Hematopoietic multipotent progenitor cell treated with erythropoietin and hydrocortisone succinate and interleukin-3 and kit ligand, for 4 days (in vitro differentiated cells): ENCODE measurements at regions not wholly inside any gene's neighbourhood (a gene's known extent, or its start where the extent isn't known, plus 50 kb on each side); places are given as distances from the start of the nearest gene placed in this dataset.

Source experiments
- DNase-seq: peaks from one replicate; pipeline ENCODE4 v3.0.0-alpha.2; 2015

DNA sequence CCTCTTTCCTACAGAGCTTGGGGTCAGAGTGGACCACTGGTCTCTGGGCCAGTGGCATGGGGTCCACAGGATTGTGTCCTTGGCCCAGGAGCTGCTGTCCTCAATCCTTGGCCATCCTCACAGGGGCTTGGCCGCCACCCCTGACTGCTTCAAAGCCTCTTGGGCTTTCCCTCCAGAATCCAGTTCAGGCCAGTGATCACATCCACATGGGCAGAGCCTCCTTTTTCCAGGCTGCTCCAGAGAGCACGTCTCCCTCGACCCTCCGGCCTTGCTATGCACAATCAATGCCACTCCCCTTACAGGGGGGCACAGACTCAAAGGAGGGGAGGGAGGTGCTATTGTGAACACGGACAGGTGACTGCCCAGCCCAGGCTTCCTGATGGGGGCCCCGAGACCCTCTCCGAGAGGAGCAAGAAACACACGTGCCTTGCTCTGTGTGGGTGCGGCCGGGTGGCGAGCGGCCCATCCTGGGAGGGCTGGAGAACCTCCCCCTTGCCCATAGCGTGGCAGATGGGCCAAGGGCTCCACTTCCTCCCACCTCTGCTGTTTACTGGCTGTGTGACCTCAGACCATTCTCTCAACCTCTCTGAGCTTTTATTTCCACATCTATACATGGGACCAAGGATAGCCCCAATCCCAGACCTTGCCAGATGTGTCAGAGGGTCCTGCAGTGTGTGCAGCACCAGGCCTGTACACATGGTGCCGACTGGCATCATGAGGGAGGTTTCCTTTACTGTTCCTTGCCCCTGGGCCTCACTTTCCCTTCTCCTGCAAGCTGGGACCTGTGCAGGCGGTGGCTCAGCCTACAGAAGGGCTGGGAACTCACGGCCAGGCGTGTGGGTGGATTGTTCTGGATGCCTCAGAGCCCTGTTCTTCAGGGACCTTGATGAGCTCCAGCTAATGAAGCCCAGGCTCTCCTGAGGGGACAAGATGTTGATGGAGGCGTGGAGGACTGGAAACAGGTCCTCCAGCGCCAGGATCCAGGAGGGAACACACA is 229.0 kb upstream of the GSE1 start:
- DNase-seq, result no peak

DNA sequence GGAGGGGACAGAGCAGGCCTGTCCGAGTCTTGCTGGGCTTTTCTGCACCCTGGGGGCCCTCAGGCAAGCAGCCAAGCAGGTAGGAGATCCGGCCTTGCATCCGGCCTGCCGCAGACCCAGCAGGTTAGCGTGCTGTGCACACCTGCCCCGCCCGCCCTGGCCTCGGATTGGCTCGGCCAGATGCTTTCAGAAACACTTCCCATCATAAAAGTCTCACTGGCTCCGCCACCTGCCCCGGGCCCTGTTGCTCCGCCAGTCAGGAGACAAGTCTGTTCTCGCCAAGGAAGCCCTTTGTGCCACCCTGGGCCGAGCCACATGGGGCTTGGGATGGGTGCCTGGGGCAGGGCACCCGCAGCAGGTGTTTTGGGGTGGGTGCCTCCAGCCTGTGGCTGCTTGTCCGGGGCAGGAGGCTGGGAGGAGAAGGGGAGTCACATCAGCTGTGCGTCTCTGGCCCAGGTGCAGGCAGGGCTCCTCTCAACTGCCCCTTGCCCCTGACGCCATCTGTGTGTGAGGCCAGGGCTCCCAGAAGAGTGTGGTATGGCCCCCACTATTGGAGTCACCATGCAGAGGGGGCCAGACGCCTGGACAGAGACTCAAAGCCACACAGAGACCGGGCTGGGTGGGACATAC is 228.2 kb upstream of the GSE1 start:
- DNase-seq, result no peak

- peak; percentile 64 for DNase-seq
These were observed 227.4 kb upstream of the GSE1 start for GRCh38 chr16:85385463-85386331.

- no peak for DNase-seq
These were observed 226.5 kb upstream of the GSE1 start for GRCh38 chr16:85386467-85387170.

GRCh38 chr16:85387171-85387507 is 226.0 kb upstream of the GSE1 start:
- no peak for DNase-seq

DNA sequence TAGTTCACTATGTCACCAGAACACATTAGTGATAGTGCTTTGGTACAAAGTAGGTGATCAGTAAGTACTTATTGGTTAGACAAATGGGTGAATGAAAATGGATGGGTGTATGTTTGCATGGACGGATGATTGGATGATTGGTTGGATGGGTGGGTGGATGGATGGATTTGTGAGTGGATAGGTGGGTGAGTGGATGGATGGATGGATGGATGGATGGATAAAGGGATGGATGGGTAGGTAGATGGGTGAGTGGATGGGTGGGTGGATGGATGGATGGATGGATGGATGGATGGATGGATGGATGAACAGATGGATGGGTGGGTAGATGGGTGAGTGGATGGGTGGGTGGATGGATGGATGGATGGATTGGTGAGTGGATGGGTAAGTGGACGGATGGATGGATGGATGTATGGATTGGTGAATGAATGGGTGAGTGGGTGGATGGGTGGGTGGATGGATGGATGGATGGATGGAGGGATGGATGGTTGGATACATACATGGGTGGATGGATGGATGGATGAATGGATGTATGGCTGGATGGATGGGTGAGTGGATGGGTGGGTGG is 225.3 kb upstream of the GSE1 start:
- DNase-seq, result no peak

DNA sequence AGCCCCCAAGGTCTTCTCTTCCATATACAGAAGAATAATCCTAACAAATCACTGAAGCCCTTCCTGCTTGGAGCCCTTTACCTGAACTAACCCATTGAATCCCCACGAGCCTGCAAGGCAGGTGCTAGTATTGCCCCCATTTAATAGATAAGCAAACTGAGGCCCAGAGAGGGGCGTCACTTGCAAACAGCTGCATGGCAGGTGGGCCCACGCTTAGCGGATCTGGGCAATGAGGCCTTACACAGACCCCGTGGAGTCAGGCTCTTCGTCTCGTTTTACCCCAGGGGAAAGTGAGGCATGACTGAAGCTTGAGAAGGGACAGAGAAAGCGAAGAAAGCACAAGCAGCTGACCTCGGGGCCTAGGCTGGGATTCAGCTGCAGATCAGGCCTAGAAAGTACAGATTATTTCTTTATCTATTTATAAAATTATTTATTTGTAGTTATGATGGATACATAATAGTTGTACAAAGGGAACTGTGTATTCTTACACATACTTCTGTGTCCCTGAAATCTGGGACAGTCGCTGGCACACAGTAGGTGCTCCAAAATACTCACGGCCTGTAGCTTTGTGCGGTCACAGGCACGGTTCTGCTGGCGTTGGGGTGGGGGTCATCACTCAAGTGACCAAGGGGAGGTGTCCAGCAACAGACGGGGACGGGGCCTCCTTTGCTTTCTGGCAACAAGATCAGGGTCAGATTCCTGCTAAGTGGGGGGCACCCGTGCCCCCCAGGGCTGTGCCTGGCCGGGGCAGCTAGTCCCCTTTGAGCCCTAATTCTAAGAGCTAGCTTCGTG is 223.2 kb upstream of the GSE1 start:
- DNase-seq, result no peak

DNA sequence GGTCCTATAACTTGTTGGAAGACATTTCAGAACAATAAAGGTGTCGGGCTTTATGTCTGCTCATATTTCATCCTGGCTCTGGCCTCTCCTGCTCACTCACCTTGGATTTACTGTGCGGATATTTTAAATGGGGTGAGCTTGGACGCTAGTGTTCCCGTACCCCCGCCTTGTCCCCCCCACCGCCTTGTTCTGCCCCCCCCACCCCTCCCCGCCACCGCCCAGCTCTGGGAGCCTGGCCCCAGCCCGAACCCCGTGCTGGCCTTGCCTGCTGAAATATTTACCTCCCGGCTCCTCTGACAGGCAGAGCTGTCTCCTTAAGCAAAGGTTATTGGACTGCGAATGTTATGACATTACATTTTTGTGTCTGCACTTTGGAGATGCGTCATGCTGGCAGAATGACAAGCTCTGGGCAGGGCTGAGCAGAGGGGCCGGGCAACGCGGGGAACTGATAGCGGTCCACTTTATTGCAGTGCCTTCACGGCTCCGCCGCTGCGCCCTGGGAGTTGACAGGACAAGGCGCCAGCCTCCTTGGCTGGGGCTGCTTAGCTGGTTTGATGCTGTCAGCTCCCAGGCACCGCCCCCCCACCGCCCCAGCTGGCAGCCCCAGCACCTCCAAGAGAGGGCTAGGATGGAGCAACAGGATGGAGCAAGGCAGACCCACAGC is 222.5 kb upstream of the GSE1 start:
- DNase-seq, result peak; percentile 96

GRCh38 chr16:85391175-85391707 is 221.9 kb upstream of the GSE1 start:
- DNase-seq, result no peak

GRCh38 chr16:85391769-85392583 is 221.1 kb upstream of the GSE1 start:
- no peak for DNase-seq

DNA sequence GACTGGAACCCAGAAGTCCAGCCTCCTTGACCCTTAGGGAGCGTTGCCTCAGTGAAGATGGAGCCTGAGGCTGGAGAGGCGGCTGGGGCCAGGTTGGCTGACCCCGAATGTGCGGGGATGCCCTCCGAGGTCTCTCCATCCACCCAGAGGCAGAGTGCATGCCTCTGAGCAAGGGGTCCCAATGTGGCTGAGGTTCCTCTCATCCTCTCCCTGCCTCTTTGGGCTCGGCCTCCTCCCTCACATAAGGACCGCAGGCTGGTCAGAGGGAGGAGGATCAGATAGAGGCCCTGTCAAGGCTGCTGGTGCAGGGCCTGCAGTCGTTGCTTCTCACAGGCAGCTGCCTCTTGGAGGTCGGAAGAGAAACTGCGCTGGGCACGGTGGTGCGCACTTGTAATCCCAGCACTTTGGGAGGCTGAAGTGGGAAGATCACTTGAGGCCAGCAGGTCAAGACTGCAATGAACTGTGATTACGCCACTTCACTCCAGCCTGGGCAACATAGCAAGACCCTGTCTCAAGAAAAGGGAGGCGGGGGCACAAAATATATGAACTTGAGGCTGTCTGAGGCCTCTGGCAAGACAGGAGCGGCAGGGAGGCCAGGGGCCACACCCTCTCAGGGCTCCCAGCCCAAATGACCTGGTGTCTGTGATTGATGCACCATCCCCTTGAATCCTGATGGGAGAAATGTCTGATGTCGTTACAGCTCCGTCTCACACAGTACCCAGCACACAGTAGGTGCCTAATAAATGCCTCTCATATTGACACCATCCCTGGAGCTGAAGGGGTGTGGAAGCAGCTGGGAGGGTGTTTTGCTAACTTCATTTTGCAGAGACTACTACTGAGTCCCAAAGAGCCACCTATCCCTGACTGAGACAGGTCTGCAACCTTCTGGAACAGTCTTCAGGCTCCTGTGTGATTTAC is 220.1 kb upstream of the GSE1 start:
- peak; percentile 33 for DNase-seq

GRCh38 chr16:85393674-85394451 is 219.3 kb upstream of the GSE1 start:
- DNase-seq, result peak; percentile 85

DNA sequence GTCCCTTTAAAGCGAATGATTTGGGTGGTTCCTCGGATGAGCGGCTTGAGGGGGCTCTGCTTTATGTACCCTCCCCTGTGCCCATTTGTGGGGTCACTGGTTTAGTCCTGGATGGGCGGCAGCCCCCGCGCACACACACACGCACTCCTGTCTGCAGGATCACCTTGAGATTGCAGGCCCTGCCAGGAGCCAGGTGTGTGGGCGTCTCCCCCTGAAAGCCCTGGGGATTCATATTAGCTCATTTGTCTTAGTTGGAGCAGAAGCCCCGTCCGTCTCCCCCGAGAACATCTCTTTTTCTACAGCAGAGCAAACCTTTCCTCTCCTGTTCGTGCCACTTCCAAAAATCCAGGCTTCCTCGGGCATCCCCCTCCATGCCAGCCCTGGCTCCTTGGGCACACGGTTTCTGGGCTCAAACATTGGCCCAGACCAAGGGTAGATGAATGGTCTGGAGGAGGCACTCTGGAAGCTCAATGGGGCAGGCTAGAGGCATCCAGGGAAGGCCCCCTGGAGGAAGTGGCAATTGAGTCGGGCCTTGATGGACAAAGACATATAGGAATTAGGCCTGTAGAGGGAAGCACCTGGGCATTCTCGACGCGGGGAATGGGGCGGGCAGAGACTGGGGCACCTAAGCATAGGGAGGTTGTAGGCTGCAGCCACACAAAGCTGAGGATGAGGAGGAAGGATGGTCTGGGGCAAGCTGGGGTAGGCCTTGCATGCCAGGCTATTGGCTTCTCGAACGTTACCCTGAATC is 218.5 kb upstream of the GSE1 start:
- DNase-seq, result peak; percentile 1

DNA sequence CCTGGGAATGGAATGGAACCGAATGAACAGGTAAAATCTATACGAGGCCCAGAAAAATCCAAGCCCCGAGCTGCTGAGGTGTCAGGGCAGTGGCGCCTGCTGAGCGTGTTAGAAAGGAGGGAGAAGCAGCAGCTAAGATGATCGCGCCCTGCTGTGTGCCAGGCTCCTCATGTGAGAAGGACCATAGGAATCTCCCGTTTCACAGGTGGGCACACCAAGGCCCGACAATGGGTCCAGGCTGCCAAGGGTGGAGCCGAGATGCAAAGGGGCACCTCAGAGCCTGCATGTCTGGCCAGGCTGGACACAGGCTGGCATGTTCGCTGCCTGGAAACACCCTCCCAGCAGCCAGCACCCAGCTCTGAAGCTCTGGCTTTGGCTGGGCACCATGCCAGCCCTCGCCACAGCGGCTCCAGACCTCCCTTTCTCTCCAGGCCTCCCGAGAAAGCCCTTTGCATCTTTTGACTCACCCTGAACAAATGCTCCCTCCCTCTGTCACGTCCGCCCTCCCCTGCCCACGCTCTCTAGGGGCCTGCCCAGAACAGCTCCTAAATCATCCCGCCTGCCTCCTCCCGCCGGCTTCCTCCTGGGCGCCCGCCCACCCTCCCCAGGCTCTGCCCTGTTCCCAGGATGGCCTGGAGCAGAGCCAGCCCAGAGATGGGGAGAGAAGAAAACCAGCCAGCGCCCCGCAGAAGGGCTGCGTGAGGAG is 217.8 kb upstream of the GSE1 start:
- peak; percentile 91 for DNase-seq

DNA sequence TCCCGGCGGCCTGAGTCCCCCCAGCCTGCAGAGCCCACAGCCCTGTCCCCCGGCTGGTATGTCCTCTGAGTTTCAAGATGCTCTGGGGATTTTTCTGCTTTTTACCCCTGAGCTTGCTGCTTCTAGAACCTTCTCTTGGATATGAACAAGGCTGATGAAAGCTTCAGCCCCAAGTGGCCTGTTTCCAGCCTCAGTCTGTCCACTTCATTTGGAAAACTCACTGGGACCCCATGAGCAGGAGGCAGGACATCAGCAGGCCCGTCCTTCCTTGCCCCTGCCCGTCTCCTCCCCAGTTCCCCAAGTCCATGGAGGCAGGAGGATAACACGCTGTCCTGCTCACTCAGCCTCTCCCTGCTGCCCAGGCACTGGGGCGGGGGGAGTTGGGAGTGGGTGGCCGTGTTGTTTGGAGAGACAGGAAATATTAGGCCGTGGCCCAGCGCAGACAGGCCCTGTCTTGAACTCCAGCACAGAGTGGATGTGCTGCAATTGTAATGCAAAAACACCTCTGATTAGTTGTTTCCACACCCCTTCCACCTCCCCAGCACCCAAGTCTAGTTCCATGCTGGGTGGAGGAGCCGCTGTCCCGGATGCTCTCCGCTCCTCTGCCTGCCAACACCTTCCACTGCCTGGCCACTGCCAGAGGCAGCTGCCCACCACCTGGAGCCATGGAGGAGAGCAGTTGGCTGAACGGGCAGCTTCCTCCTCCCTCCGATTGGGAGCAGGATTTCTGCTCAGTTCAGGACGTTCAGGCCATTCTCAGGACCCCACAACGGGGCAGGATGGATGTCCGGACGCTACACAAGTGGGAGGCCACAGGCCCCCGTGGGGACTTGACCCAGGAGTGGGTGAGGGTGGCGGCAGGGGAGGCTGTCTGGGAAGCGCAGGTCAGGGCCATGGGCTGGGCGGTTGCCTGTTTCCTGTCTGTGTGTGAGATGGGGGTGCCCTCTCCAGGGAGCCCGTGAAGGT is 216.9 kb upstream of the GSE1 start:
- DNase-seq, result no peak
